Small intestine (tissue), 7 donors: ENCODE measurements at regions not wholly inside any gene's neighbourhood (a gene's known extent, or its start where the extent isn't known, plus 50 kb on each side); places are given as distances from the start of the nearest gene placed in this dataset.
"Not testable (repeated sequence)": the region's sequence is repeated elsewhere in the genome, so short reads cannot be mapped to it uniquely, and the experiment has no call there.

Experiments
- DNase-seq, 2 donors: peaks; one replicate each; pipeline versions ENCODE4 v3.0.0 to v3.0.0-alpha.2; 2013
- FAIRE-seq: peaks from 2 replicates; lab custom pipeline; 2012; peaks lifted over from hg19 to GRCh38; lab: Jason Lieb, UNC
- H3K27ac ChIP-seq, 3 donors: one replicate each; pipeline ENCODE4 v1.5.1; 2013; ENCODE audit warnings: low read length in 2 of 3, mild to moderate bottlenecking in 2 of 3, control low read depth in 1 of 3, inconsistent platforms in 1 of 3, low read depth in 1 of 3, moderate library complexity in 1 of 3
- H3K27me3 ChIP-seq, 3 donors: one replicate each; pipeline ENCODE4 v1.6.1; 2013; ENCODE audit warnings: low read length in 3 of 3, inconsistent platforms in 1 of 3; ENCODE audit not compliant: control insufficient read depth in 3 of 3, insufficient read depth in 3 of 3
- H3K36me3 ChIP-seq, 3 donors: one replicate each; pipeline ENCODE4 v1.6.1; 2013; ENCODE audit warnings: low read length in 3 of 3, inconsistent platforms in 1 of 3, low read depth in 1 of 3, mild to moderate bottlenecking in 1 of 3, moderate library complexity in 1 of 3; ENCODE audit not compliant: control insufficient read depth in 3 of 3, insufficient read depth in 2 of 3
- H3K4me1 ChIP-seq, 3 donors: one replicate each; pipeline ENCODE4 v1.6.1; 2013; ENCODE audit warnings: low read length in 2 of 3, inconsistent platforms in 1 of 3, low read depth in 1 of 3, mild to moderate bottlenecking in 1 of 3, moderate library complexity in 1 of 3; ENCODE audit not compliant: control insufficient read depth in 3 of 3, insufficient read depth in 2 of 3
- H3K4me3 ChIP-seq, 3 donors: one replicate each; pipeline ENCODE4 v1.5.1; 2013; ENCODE audit warnings: low read length in 3 of 3, control low read depth in 1 of 3, inconsistent platforms in 1 of 3, low read depth in 1 of 3, mild to moderate bottlenecking in 1 of 3, moderate library complexity in 1 of 3
- H3K9me3 ChIP-seq, 2 donors: one replicate each; pipeline ENCODE4 v1.6.1; 2013; ENCODE audit warnings: low read depth in 1 of 2, low read length in 1 of 2; ENCODE audit not compliant: control insufficient read depth in 2 of 2, insufficient read depth in 1 of 2
- WGBS, 3 donors: extraction: QIAGEN DNeasy Blood & Tissue Kit; methylation state at CpG; one replicate each; pipeline ENCODE4 v1.1.7; 2013; 5-methylcytosine and 5-hydroxymethylcytosine counted together
- donor health status: healthy with polysubstance abuse.
- donor health status: control.
- donor health status: control.
- donor health status: Bipolar disorder and iron deficiency.
- donor health status: healthy.

- WGBS, 3 donors: 45 to 76% (median 53%) methylated on average over 2 of the region's 2 CpGs
- DNase-seq: no peak
Observed at GRCh38 chr16:62288990-62289629, 252.9 kb upstream of the CDH8 start.

DNA sequence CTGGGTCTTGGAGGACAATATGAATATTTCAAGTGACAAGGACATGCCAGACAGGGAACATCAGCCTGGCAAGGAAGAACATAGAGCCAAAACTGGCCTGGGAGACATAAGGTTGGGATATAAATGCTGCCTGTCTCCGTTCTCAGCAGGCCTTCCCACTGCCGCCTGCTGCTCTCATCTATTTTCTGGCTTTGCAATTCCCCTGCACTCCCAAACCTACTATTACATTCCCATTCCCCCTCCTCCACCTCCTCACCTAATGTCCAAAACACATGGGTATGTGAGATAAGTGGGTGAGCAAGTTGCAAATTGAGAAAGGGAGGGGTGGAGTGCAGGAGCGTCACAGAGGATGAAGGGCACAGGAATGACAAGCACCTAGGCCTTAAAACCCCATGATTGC is 244.3 kb upstream of the CDH8 start:
- Histone ChIP-seq H3K27me3 (no peaks in the 10 kb centered on the region), H3K36me3 (no peaks in the 10 kb centered on the region), H3K27ac (no peak overlapping the region), H3K4me1 (no peaks in the 10 kb centered on the region), H3K9me3 (peaks cover 0 to 1% of the 10 kb centered on the region in 2 donors), H3K4me3 (no peak overlapping the region)
- no peak for FAIRE-seq
- 69 to 80% (median 77%) methylated on average over 3 of the region's 3 CpGs for WGBS, 3 donors
- DNase-seq: no peak

More at GRCh38 chr16:62288990-62289629, 252.9 kb upstream of the CDH8 start:
- no peaks in the 10 kb centered on the region for H3K27me3 ChIP-seq
- H3K4me1 ChIP-seq: no peaks in the 10 kb centered on the region
- H3K4me3 ChIP-seq: no peak overlapping the region
- no peak overlapping the region for H3K27ac ChIP-seq
- FAIRE-seq: no peak
- H3K36me3 ChIP-seq: no peaks in the 10 kb centered on the region
- H3K9me3 ChIP-seq: no peaks in the 10 kb centered on the region

GRCh38 chr16:62277942-62278341 is 241.7 kb upstream of the CDH8 start:
- Histone ChIP-seq H3K4me1 (no peaks in the 10 kb centered on the region), H3K4me3 (no peak overlapping the region), H3K9me3 (peaks cover 0 to 1% of the 10 kb centered on the region in 2 donors), H3K27ac (no peak overlapping the region), H3K36me3 (no peaks in the 10 kb centered on the region), H3K27me3 (no peaks in the 10 kb centered on the region)
- DNase-seq (no peak), FAIRE-seq (no peak)
- whole genome bisulfite sequencing, 3 donors: 67 to 81% (median 74%) methylated on average over 2 of the region's 2 CpGs

GRCh38 chr16:62276637-62277036 is 240.4 kb upstream of the CDH8 start:
- 68 to 78% (median 76%) methylated on average over 7 of the region's 7 CpGs for WGBS, 3 donors
- DNase-seq (no peak), FAIRE-seq (no peak)
- Histone ChIP-seq H3K4me3 (no peak overlapping the region), H3K36me3 (no peaks in the 10 kb centered on the region), H3K27me3 (no peaks in the 10 kb centered on the region), H3K27ac (no peak overlapping the region), H3K4me1 (no peaks in the 10 kb centered on the region), H3K9me3 (peaks cover 0 to 1% of the 10 kb centered on the region in 2 donors)

- 34 to 59% (median 41%) methylated on average over 1 of the region's 1 CpG for WGBS, 3 donors
- Histone ChIP-seq H3K4me1 (no peaks in the 10 kb centered on the region), H3K27me3 (no peaks in the 10 kb centered on the region), H3K9me3 (no peaks in the 10 kb centered on the region), H3K4me3 (no peak overlapping the region), H3K36me3 (no peaks in the 10 kb centered on the region), H3K27ac (no peak overlapping the region)
- FAIRE-seq: no peak
- DNase-seq: no peak
Observed at GRCh38 chr16:62272035-62272434, 235.8 kb upstream of the CDH8 start.

- 64 to 98% (median 78%) methylated on average over 3 of the region's 3 CpGs for WGBS, 3 donors
- no peak overlapping the region for H3K4me3 ChIP-seq
- H3K36me3 ChIP-seq: no peaks in the 10 kb centered on the region
- H3K27me3 ChIP-seq: no peaks in the 10 kb centered on the region
- DNase-seq (no peak), FAIRE-seq (no peak)
- no peaks in the 10 kb centered on the region for H3K9me3 ChIP-seq
- no peak overlapping the region for H3K27ac ChIP-seq
- H3K4me1 ChIP-seq: no peaks in the 10 kb centered on the region
Observed at GRCh38 chr16:62261760-62262159, 225.5 kb upstream of the CDH8 start.

DNA sequence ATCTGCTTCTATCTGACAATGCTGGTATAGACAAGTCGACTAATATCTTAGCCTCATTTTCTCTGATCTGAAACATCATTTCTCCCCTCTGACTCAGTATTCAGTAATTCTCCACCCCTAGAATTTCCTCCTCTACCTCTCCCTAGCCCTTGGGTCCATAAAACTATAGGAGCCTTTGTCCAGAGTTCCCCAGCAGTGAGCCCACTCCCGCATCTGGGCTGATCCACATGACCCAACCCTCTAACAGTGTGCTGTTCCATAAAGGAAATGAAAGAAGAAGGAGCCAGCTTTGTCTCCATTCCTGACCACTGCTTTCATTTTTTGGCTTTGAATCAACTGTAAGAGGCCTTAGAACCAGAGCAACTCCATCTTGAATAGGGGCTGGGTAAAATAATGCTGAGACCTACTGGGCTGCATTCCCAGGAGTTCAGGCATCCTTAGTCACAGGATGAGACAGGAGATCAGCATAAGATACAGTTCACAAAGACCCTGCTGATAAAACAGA is 222.7 kb upstream of the CDH8 start:
- DNase-seq, H3K9me3 ChIP-seq, H3K36me3 ChIP-seq, H3K4me1 ChIP-seq, H3K27ac ChIP-seq, H3K27me3 ChIP-seq, FAIRE-seq, H3K4me3 ChIP-seq: not testable (repeated sequence)
- 85 to 87% (median 85%) methylated on average over 2 of the region's 2 CpGs for WGBS, 3 donors

DNA sequence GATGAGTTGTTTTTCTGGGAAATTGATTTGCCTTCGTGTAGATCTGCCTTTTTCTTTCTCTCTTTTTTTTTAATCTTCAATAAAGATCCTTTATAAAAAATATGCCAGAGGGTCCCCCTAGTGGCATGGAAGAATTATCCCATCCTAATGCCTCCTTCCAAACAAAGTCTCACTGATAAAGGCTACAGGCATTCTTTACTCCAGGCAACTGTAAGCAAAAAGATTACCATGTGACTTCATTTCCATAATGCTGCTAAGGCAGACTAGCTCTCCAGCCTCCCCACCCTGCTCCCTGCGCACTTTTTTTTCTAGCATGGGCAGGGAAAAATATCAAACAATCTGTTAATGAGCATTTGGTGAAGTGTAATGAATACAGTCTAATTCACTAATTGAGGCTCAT is 220.2 kb upstream of the CDH8 start:
- WGBS, 3 donors: 25 to 37% (median 26%) methylated on average over 2 of the region's 2 CpGs
- FAIRE-seq: no peak
- H3K36me3 ChIP-seq: no peaks in the 10 kb centered on the region
- H3K27me3 ChIP-seq: no peaks in the 10 kb centered on the region
- no peaks in the 10 kb centered on the region for H3K4me1 ChIP-seq
- DNase-seq: no peak
- H3K27ac ChIP-seq: no peak overlapping the region
- H3K9me3 ChIP-seq: no peaks in the 10 kb centered on the region
- H3K4me3 ChIP-seq: no peak overlapping the region

GRCh38 chr16:62254847-62255246 is 218.6 kb upstream of the CDH8 start:
- no peak overlapping the region for H3K4me3 ChIP-seq
- peaks cover 0 to 2% of the 10 kb centered on the region in 2 donors for H3K9me3 ChIP-seq
- FAIRE-seq: no peak
- H3K4me1 ChIP-seq: no peaks in the 10 kb centered on the region
- H3K36me3 ChIP-seq: no peaks in the 10 kb centered on the region
- no peaks in the 10 kb centered on the region for H3K27me3 ChIP-seq
- H3K27ac ChIP-seq: no peak overlapping the region
- no peak for DNase-seq
